Keratinocyte (primary cell): ENCODE measurements at regions not wholly inside any gene's neighbourhood (a gene's known extent, or its start where the extent isn't known, plus 50 kb on each side); places are given as distances from the start of the nearest gene placed in this dataset.
"Not testable (repeated sequence)": the region's sequence is repeated elsewhere in the genome, so short reads cannot be mapped to it uniquely, and the experiment has no call there.

Source experiments
- DNase-seq: peaks from one replicate; pipeline ENCODE4 v3.0.0-alpha.2; 2011; ENCODE audit warnings: low read depth, missing footprints, low spot score
- FAIRE-seq: peaks from 2 replicates; lab custom pipeline; 2011; peaks lifted over from hg19 to GRCh38; lab: Jason Lieb, UNC
- H2AFZ ChIP-seq: 2 replicates; pipeline ENCODE4 v1.6.0; 2012; ENCODE audit warnings: low read length, control low read depth, inconsistent platforms; ENCODE audit not compliant: control insufficient read depth
- H3K27ac ChIP-seq: 2 replicates; pipeline ENCODE4 v1.5.1; 2011; ENCODE audit warnings: low read length; ENCODE audit not compliant: control insufficient read depth, insufficient read depth
- H3K27me3 ChIP-seq: 3 replicates; pipeline ENCODE4 v1.6.0; 2011; ENCODE audit warnings: low read length; ENCODE audit not compliant: control insufficient read depth, insufficient read depth; ENCODE audit errors: extremely low read depth
- H3K36me3 ChIP-seq, 2 experiments: 2 replicates in 1 of 2; 3 replicates in 1 of 2; pipeline ENCODE4 v1.5.1; 2011; ENCODE audit warnings: low read length in 2 of 2, mild to moderate bottlenecking in 1 of 2; ENCODE audit not compliant: control insufficient read depth in 2 of 2, insufficient read depth in 2 of 2; ENCODE audit errors: extremely low read depth in 1 of 2
- H3K4me1 ChIP-seq: 3 replicates; pipeline ENCODE4 v1.5.1; 2011; ENCODE audit warnings: low read length; ENCODE audit not compliant: control insufficient read depth, insufficient read depth; ENCODE audit errors: extremely low read depth
- H3K4me2 ChIP-seq: 3 replicates; pipeline ENCODE4 v1.6.0; 2011; ENCODE audit warnings: low read depth, low read length; ENCODE audit not compliant: control insufficient read depth, insufficient read depth; ENCODE audit errors: extremely low read depth
- H3K4me3 ChIP-seq, 3 experiments: fragments of 200-600 bp in 1 of 3; sonication (generic) in 1 of 3; 2 replicates in 2 of 3; 3 replicates in 1 of 3; pipeline ENCODE4 v1.5.1; 2011 to 2016; ENCODE audit warnings: low read length in 3 of 3, mild to moderate bottlenecking in 3 of 3, control low read depth in 2 of 3, inconsistent platforms in 1 of 3, low read depth in 1 of 3, mixed read lengths in 1 of 3, mixed run types in 1 of 3, moderate library complexity in 1 of 3; ENCODE audit not compliant: control insufficient read depth in 2 of 3, insufficient read depth in 2 of 3; ENCODE audit errors: extremely low read depth in 1 of 3
- H3K79me2 ChIP-seq: 2 replicates; pipeline ENCODE4 v1.6.0; 2012; ENCODE audit warnings: low read length; ENCODE audit not compliant: control insufficient read depth, insufficient read depth
- H3K9ac ChIP-seq: 3 replicates; pipeline ENCODE4 v1.6.0; 2011; ENCODE audit warnings: low read length; ENCODE audit not compliant: control insufficient read depth, insufficient read depth; ENCODE audit errors: extremely low read depth
- H3K9me1 ChIP-seq: 3 replicates; pipeline ENCODE4 v1.6.0; 2011; ENCODE audit warnings: low read length; ENCODE audit not compliant: control insufficient read depth, insufficient read depth; ENCODE audit errors: extremely low read depth
- H3K9me3 ChIP-seq: 2 replicates; pipeline ENCODE4 v1.5.1; 2012; ENCODE audit warnings: low read depth, low read length; ENCODE audit not compliant: control insufficient read depth
- H4K20me1 ChIP-seq: 3 replicates; pipeline ENCODE4 v1.6.0; 2011; ENCODE audit warnings: low read length; ENCODE audit not compliant: control insufficient read depth, insufficient read depth; ENCODE audit errors: extremely low read depth
- dilution Hi-C: fragments of 300-500 bp; cut with MboI; formaldehyde crosslinking; loops from one replicate; pipeline ENCODE4 v1.7.0; 2020; ENCODE audit warnings: low sequenced_read_pairs; ENCODE audit not compliant: extremely low pct_ligation_motif_present

DNA sequence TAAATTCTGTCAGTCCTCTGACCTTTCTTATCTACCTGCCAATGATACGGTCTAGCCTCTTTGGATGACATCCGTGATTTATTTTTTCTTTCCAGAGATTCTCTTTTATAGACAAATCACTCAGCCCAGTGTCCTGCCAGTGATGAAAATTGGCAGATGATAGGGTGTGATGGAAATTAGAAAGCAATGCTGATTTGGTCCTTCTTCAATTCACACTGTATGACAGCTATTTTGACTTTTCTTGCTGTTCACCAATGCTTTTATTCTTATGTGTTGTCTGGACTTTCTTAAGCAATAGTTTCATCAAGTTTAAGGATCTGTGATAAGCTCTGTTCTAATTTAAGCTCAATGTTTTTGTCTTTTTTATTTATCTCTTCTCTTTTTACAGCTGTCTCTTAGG, 63.6 kb upstream of the TPTE start:
- H3K79me2 ChIP-seq, H3K27me3 ChIP-seq, H3K4me3 ChIP-seq, H3K4me1 ChIP-seq, H4K20me1 ChIP-seq, H3K9me1 ChIP-seq, H3K27ac ChIP-seq, DNase-seq, H2AFZ ChIP-seq, H3K4me2 ChIP-seq, H3K9ac ChIP-seq, H3K36me3 ChIP-seq, FAIRE-seq, dilution Hi-C loops: not testable (repeated sequence)
- H3K9me3 ChIP-seq = peaks cover 14% of the 10 kb centered on the region

DNA sequence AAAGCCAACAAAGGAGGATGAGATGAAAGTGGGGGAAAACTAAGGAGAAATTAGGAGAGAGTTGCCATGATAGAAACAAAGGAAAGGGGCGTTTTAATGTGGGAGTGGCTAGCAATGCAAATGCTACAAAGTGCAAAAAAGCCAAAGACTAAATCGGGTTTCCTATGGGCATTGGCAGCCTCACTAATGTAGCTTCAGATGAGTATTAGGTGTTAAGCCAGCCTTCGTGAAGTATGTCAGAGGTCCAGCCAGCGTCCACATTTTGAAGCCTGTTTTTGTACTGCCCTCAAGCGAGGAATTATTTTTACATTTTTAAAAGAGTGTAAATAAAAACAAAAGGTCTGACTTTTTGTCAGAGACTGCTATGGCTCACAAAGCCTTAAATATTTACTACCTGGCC, 60.4 kb upstream of the TPTE start:
- H3K27ac ChIP-seq, FAIRE-seq, H3K36me3 ChIP-seq, DNase-seq, H3K79me2 ChIP-seq, H3K4me2 ChIP-seq, H2AFZ ChIP-seq, H3K4me3 ChIP-seq, dilution Hi-C loops, H3K27me3 ChIP-seq, H3K9me1 ChIP-seq, H3K4me1 ChIP-seq, H3K9ac ChIP-seq, H4K20me1 ChIP-seq: not testable (repeated sequence)
- peaks cover 30% of the 10 kb centered on the region for H3K9me3 ChIP-seq

DNA sequence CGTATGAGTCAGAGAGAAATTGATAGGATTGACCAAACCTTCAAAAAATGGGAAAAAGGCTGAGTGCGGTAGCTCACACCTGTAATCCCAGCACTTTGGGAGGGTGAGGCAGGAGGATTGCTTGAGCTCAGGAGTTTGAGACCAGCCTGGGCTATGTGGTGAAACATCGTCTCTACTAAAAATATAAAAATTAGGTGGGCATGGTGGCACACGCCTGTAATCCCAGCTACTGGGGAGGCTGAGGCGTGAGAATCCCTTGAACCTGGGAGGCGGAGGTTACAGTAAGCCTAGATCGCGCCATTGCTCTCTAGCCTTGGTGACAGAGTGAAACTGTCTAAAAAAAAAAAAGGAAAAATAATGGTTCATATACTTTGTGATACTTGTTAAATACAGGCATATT, 59.9 kb upstream of the TPTE start:
- FAIRE-seq, H3K79me2 ChIP-seq, H3K4me3 ChIP-seq, dilution Hi-C loops, H3K9me1 ChIP-seq, H2AFZ ChIP-seq, H3K27ac ChIP-seq, H3K9ac ChIP-seq, H3K36me3 ChIP-seq, H3K27me3 ChIP-seq, H3K4me2 ChIP-seq, H3K4me1 ChIP-seq, H4K20me1 ChIP-seq, DNase-seq: not testable (repeated sequence)
- H3K9me3 ChIP-seq = peaks cover 30% of the 10 kb centered on the region
